Lower lobe of right lung (tissue), 2 donors: ENCODE measurements at regions not wholly inside any gene's neighbourhood (a gene's known extent, or its start where the extent isn't known, plus 50 kb on each side); places are given as distances from the start of the nearest gene placed in this dataset.

Experiments used
- ATAC-seq, 2 donors: fragments of 200-7000 bp; cut with Tn5 transposase; one replicate each; pipeline ENCODE4 v1.9.1; 2020 to 2022; ENCODE audit warnings: mild to moderate bottlenecking in 2 of 2, moderate library complexity in 2 of 2
- DNase-seq: peaks from one replicate; pipeline ENCODE4 v3.0.0-alpha.2; 2020
- H3K27ac ChIP-seq: fragments of 200-600 bp; one replicate; pipeline ENCODE4 v1.8.0; 2022
- H3K27me3 ChIP-seq: fragments of 200-600 bp; one replicate; pipeline ENCODE4 v1.8.0; 2022; ENCODE audit warnings: low read depth
- H3K36me3 ChIP-seq: fragments of 200-600 bp; one replicate; pipeline ENCODE4 v1.8.0; 2022; ENCODE audit warnings: mild to moderate bottlenecking
- H3K4me1 ChIP-seq: fragments of 200-600 bp; one replicate; pipeline ENCODE4 v1.8.0; 2022
- H3K4me3 ChIP-seq: fragments of 200-600 bp; one replicate; pipeline ENCODE4 v1.8.0; 2022; ENCODE audit warnings: mild to moderate bottlenecking
- H3K9me3 ChIP-seq: fragments of 200-600 bp; one replicate; pipeline ENCODE4 v1.8.0; 2022
- intact Hi-C: fragments of 100-400 bp; cut with DNase I; formaldehyde crosslinking; loops from one replicate; pipeline ENCODE4 v1.11.0; 2022
- TF ChIP-seq, protein P1 (sequence below): fragments of 200-600 bp; IDR thresholded peaks from one replicate; pipeline ENCODE4 v1.8.0; 2022; ENCODE audit warnings: antibody characterized with exemption, mild to moderate bottlenecking
- donor health status: DM: no; HTN: yes; CAD: no; lungs with severe emphysema.

DNA sequence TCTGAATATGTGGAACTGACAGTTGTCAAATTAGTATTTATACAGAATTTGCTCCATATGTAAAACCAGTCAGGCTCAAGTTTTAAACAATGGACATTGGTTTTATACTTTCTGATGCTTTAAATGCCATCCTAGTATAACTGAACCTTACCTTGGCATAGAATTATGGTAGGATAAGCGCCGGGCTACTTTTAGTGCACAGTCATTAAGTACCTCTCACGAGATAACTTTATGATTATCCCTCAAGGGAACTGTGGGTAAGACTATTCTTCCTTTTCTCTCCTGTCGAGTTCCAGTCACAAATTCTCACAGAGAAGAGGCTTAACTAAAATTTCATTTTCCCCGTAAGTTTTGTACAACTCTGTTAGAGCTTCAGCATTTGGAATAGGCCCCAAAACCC, 110.6 kb upstream of the PTPRK start:
- no peak overlapping the region for H3K27ac ChIP-seq
- no peak for ATAC-seq

DNA sequence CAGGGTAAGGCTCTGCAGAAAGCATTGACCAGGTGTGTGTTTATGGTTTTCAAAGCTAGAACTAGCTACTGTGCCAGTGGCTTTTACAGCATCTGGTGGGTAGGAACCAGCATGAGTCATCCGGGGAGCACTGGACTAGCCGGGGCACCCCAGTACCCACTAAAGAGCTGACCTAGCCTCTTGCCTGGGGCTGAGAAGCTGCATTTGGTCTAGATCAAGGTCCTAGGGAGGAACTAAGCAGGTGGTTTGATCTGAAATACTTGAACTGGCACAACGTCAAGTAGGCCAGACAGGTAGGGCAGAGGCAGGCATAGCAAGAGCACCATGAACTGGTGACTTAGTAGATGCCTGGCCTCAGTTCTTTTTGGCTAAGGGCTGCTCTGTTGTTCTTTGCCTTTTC, 109.8 kb upstream of the PTPRK start:
- H3K27me3 ChIP-seq: no peaks in the 10 kb centered on the region
- no peaks in the 10 kb centered on the region for H3K4me1 ChIP-seq
- no peaks in the 10 kb centered on the region for H3K9me3 ChIP-seq
- no peak overlapping the region for H3K4me3 ChIP-seq
- no peak overlapping the region for H3K27ac ChIP-seq
- ATAC-seq (no peak), DNase-seq (no peak)
- no peaks in the 10 kb centered on the region for H3K36me3 ChIP-seq
- intact Hi-C loops: no loop called here
- TF ChIP-seq, protein P1, sequence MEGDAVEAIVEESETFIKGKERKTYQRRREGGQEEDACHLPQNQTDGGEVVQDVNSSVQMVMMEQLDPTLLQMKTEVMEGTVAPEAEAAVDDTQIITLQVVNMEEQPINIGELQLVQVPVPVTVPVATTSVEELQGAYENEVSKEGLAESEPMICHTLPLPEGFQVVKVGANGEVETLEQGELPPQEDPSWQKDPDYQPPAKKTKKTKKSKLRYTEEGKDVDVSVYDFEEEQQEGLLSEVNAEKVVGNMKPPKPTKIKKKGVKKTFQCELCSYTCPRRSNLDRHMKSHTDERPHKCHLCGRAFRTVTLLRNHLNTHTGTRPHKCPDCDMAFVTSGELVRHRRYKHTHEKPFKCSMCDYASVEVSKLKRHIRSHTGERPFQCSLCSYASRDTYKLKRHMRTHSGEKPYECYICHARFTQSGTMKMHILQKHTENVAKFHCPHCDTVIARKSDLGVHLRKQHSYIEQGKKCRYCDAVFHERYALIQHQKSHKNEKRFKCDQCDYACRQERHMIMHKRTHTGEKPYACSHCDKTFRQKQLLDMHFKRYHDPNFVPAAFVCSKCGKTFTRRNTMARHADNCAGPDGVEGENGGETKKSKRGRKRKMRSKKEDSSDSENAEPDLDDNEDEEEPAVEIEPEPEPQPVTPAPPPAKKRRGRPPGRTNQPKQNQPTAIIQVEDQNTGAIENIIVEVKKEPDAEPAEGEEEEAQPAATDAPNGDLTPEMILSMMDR: no peak

More for the DNA sequence above, 110.6 kb upstream of the PTPRK start:
- Histone ChIP-seq H3K9me3 (no peaks in the 10 kb centered on the region), H3K36me3 (no peaks in the 10 kb centered on the region), H3K4me3 (no peak overlapping the region), H3K27me3 (no peaks in the 10 kb centered on the region), H3K4me1 (no peaks in the 10 kb centered on the region)
- intact Hi-C loops: no loop called here
- DNase-seq: no peak
- TF ChIP-seq, protein P1: no peak

DNA sequence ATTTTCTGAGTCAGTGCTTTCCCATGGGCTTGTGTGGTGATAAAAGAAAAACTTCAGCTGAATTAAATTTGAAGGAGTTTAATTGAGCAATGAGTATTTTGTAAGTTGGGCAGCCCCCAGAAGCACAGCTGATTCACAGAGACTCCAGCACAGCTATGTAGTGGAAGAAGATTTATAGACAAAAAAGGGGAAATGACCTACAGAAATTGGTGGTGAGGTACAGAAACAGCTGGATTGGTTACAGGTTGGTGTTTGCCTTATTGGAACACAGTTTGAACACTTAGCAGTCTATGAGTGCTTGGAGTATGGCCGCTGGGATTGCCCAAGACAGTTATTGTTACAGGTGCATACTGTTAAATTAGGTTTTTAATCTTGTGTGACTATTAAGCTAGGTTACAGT, 96.9 kb upstream of the PTPRK start:
- intact Hi-C loops: no loop called here
- no peak overlapping the region for H3K27ac ChIP-seq
- H3K36me3 ChIP-seq: no peaks in the 10 kb centered on the region
- no peaks in the 10 kb centered on the region for H3K4me1 ChIP-seq
- no peaks in the 10 kb centered on the region for H3K9me3 ChIP-seq
- H3K27me3 ChIP-seq: no peaks in the 10 kb centered on the region
- ATAC-seq (no peak), DNase-seq (no peak)
- H3K4me3 ChIP-seq: no peak overlapping the region
- TF ChIP-seq, protein P1: no peak

DNA sequence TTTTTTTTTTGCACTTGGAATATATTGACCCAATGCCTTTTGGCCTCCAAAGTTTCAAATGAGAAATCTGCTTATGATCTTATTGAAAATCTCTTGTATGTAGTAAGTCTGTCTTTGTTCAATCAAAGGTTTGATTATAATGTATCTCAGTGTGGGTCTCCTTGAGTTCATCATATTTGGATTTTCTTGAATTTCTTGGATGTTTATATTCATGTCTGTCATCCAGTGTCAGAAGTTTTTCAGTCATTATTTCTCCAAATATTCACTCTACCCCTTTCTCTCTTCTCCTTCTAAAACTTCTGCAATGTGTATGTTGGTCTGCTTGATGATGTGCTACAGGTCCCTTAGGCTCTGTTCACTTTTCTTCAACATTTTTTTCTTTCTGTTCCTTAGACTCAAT, 95.9 kb upstream of the PTPRK start:
- H3K36me3 ChIP-seq: no peaks in the 10 kb centered on the region
- H3K27me3 ChIP-seq: no peaks in the 10 kb centered on the region
- H3K9me3 ChIP-seq: no peaks in the 10 kb centered on the region
- DNase-seq (no peak), ATAC-seq (no peak)
- no peaks in the 10 kb centered on the region for H3K4me1 ChIP-seq
- TF ChIP-seq, protein P1: no peak
- no peak overlapping the region for H3K27ac ChIP-seq
- no peak overlapping the region for H3K4me3 ChIP-seq
- intact Hi-C loops: no loop called here

DNA sequence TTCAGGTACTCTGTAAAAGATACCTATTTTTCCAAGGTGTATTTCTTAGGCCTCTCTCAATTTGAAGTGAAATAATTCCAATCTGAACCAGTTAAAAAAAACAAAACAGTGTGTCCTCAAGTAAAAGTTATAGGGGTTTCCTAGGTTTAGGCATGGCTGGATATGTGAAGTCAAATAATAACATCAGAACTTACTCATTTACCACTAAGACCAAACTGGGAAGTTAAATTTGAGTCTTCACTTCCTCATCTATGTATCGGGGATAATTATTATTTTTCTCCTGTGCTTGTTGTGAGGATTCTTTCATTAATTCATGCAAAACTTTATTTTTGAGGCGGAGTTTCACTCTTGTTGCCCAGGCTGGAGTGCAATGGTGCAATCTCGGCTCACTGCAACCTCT, 86.2 kb upstream of the PTPRK start:
- Histone ChIP-seq H3K4me1 (no peaks in the 10 kb centered on the region), H3K36me3 (no peaks in the 10 kb centered on the region), H3K27ac (no peak overlapping the region), H3K4me3 (no peak overlapping the region), H3K9me3 (no peaks in the 10 kb centered on the region), H3K27me3 (no peaks in the 10 kb centered on the region)
- intact Hi-C loops: no loop called here
- DNase-seq (no peak), ATAC-seq (no peak)
- TF ChIP-seq, protein P1: no peak

DNA sequence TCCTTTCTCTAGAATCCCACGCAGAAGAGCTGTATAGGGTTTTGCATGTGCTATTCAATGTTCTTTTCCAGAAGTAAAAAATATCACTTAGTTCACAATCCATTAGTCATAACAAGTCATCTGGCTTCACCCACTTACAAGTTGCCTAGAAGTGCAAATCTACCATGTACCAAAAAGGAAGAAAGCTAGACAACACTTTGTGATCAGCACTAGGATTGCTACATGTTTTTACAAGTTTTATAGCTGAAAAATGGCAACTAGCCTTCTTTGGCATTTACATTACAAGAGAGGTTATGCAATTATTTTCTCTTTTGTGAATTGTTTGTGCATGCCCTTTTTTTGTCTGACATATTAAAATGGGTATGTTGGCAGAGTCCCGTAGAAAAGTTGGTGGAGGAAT, 85.6 kb upstream of the PTPRK start:
- no peak overlapping the region for H3K27ac ChIP-seq

More for the DNA sequence above, 85.6 kb upstream of the PTPRK start:
- no peaks in the 10 kb centered on the region for H3K36me3 ChIP-seq
- H3K9me3 ChIP-seq: no peaks in the 10 kb centered on the region
- H3K4me1 ChIP-seq: no peaks in the 10 kb centered on the region
- H3K27me3 ChIP-seq: no peaks in the 10 kb centered on the region
- no peak overlapping the region for H3K4me3 ChIP-seq
- intact Hi-C loops: no loop called here
- DNase-seq (no peak), ATAC-seq (no peak)
- TF ChIP-seq, protein P1: no peak
